HL-60 (cell line): ENCODE measurements at regions not wholly inside any gene's neighbourhood (a gene's known extent, or its start where the extent isn't known, plus 50 kb on each side); places are given as distances from the start of the nearest gene placed in this dataset.

ENCODE experiments used
- DNase-seq, 2 experiments: peaks; one replicate each; pipeline ENCODE4 v3.0.0-alpha.2; 2010 to 2020; ENCODE audit warnings: low read depth in 1 of 2, low spot score in 1 of 2
- H3K27ac ChIP-seq: fragments of 250-450 bp; sonication (Bioruptor Pico); replicated peaks from 2 replicates; pipeline ENCODE4 v1.5.1; 2020; ENCODE audit warnings: mild to moderate bottlenecking, moderate library complexity
- H3K27me3 ChIP-seq: fragments of 250-450 bp; sonication (Bioruptor Pico); 2 replicates; pipeline ENCODE4 v1.5.1; 2021; ENCODE audit warnings: mild to moderate bottlenecking, moderate library complexity; ENCODE audit not compliant: insufficient read depth, poor library complexity, severe bottlenecking
- H3K4me3 ChIP-seq: replicated peaks from 2 replicates; pipeline ENCODE4 v1.5.1; 2011; ENCODE audit warnings: mild to moderate bottlenecking, control low read depth, low read length; ENCODE audit not compliant: insufficient read depth
- GABPA ChIP-seq: IDR thresholded peaks from 2 replicates; pipeline ENCODE4 v1.6.1; 2012; ENCODE audit warnings: low read depth
- POLR2AphosphoS5 ChIP-seq: IDR thresholded peaks from 2 replicates; pipeline ENCODE4 v1.6.1; 2012; ENCODE audit warnings: low read depth
- SPI1 ChIP-seq: IDR thresholded peaks from 2 replicates; pipeline ENCODE4 v1.6.1; 2012; ENCODE audit warnings: low read depth, mild to moderate bottlenecking, borderline replicate concordance
- TF ChIP-seq, protein P1 (sequence below): IDR thresholded peaks from 2 replicates; pipeline ENCODE4 v1.6.1; 2012; ENCODE audit warnings: low read depth; ENCODE audit not compliant: insufficient replicate concordance
- TF ChIP-seq, protein P2 (sequence below): IDR thresholded peaks from one replicate; pipeline ENCODE4 v1.5.1; 2011; ENCODE audit warnings: low read length, control low read depth, inconsistent platforms; ENCODE audit not compliant: insufficient read depth

DNA sequence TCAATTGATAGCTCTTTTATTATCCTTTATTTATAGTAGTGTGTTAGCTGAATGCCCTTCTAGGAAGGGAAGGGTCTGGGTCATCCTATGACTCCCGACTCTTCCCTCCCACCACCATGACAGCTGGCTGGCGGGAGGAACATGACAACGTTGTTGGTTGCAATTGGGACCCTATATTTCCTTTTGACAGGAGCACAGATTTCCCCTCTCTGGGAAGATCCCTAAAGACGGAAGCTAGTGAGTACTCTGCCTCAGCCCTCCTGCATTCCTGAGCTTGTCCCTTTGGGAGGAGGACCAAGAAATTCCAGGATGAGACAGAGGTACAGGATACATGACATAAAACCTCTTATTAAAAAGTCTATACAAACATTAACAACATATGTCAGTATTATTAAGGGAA is 485.4 kb downstream of the NAV3 start:
- no peak for DNase-seq
- H3K27me3 ChIP-seq, result no peaks in the 10 kb centered on the region
- H3K4me3 ChIP-seq, result no peak overlapping the region
- TF ChIP-seq GABPA (no peak), POLR2AphosphoS5 (no peak), SPI1 (no peak)
- TF ChIP-seq, protein P1, sequence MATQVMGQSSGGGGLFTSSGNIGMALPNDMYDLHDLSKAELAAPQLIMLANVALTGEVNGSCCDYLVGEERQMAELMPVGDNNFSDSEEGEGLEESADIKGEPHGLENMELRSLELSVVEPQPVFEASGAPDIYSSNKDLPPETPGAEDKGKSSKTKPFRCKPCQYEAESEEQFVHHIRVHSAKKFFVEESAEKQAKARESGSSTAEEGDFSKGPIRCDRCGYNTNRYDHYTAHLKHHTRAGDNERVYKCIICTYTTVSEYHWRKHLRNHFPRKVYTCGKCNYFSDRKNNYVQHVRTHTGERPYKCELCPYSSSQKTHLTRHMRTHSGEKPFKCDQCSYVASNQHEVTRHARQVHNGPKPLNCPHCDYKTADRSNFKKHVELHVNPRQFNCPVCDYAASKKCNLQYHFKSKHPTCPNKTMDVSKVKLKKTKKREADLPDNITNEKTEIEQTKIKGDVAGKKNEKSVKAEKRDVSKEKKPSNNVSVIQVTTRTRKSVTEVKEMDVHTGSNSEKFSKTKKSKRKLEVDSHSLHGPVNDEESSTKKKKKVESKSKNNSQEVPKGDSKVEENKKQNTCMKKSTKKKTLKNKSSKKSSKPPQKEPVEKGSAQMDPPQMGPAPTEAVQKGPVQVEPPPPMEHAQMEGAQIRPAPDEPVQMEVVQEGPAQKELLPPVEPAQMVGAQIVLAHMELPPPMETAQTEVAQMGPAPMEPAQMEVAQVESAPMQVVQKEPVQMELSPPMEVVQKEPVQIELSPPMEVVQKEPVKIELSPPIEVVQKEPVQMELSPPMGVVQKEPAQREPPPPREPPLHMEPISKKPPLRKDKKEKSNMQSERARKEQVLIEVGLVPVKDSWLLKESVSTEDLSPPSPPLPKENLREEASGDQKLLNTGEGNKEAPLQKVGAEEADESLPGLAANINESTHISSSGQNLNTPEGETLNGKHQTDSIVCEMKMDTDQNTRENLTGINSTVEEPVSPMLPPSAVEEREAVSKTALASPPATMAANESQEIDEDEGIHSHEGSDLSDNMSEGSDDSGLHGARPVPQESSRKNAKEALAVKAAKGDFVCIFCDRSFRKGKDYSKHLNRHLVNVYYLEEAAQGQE, result no peak
- TF ChIP-seq, protein P2, sequence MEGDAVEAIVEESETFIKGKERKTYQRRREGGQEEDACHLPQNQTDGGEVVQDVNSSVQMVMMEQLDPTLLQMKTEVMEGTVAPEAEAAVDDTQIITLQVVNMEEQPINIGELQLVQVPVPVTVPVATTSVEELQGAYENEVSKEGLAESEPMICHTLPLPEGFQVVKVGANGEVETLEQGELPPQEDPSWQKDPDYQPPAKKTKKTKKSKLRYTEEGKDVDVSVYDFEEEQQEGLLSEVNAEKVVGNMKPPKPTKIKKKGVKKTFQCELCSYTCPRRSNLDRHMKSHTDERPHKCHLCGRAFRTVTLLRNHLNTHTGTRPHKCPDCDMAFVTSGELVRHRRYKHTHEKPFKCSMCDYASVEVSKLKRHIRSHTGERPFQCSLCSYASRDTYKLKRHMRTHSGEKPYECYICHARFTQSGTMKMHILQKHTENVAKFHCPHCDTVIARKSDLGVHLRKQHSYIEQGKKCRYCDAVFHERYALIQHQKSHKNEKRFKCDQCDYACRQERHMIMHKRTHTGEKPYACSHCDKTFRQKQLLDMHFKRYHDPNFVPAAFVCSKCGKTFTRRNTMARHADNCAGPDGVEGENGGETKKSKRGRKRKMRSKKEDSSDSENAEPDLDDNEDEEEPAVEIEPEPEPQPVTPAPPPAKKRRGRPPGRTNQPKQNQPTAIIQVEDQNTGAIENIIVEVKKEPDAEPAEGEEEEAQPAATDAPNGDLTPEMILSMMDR, result no peak
- no peak overlapping the region for H3K27ac ChIP-seq

DNA sequence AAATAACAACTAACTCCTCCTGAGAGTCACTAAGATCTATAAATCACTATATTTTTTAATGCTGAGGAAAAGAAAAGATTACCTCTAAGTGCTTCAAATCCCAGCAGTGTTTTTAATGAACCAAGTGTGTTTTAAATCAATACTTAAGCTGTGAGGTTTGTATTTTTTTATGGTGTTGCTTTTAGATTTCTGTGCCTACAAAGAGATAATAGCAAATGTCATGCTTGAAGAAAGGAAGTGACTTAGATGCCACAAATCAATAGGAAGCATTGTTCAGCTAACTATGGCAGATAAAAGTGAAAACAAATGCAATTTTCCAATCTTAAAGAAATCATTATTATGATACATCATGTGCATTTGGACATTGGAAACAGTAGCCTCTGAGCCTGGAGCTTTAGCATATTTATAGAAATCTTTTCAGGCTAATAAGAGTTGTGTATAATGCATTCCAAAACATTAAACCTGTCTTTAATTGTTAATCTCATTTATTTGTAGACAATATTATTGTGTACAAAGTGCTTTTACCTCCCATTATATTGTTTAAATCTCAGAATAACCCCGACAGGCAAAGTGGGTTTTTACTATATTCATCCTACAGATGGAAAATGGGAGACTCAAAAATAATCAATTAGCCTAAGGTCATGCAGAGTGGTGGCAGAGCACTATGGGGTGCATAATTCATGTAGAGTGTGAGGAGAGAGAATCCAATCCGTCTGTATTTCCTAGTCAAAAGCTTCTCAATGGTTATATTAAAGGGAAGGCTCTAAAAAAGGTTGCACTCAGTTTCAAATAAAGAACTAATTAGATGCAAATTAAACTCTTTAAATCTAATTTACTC is 486.2 kb downstream of the NAV3 start:
- no peak for DNase-seq
- no peak overlapping the region for H3K4me3 ChIP-seq
- TF ChIP-seq, protein P1, result no peak
- TF ChIP-seq POLR2AphosphoS5 (no peak), SPI1 (no peak), GABPA (no peak)
- TF ChIP-seq, protein P2, result no peak
- no peak overlapping the region for H3K27ac ChIP-seq
- no peaks in the 10 kb centered on the region for H3K27me3 ChIP-seq

DNA sequence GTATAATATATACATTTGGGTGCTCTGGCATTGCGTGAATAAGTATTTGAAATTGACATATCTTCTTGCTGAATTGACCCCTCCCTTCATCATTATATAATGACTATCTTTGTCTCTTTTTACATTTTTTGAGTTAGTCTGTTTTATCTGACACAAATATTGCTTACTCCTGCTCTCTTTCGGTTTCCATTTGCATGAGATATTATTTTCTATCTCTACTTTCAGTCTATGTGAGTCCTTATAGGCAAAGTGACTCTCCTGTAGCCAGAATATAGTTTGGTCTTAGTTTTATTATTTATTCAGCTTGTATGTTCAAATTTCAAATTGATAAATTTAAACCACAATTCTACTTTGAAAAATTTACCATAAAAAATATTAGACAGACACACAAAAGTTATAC is 491.0 kb downstream of the NAV3 start:
- Histone ChIP-seq H3K4me3 (no peak overlapping the region), H3K27me3 (no peaks in the 10 kb centered on the region), H3K27ac (no peak overlapping the region)
- no peak for DNase-seq
- no peak for TF ChIP-seq POLR2AphosphoS5
- TF ChIP-seq SPI1, result no peak
- TF ChIP-seq GABPA, result no peak
- TF ChIP-seq, protein P2, result no peak
- TF ChIP-seq, protein P1, result no peak
